ENCODE measurements at regions not wholly inside any gene's neighbourhood (a gene's known extent, or its start where the extent isn't known, plus 50 kb on each side); places are given as distances from the start of the nearest gene placed in this dataset.

- DNase-seq = peak; percentile 25
These were observed 299.8 kb upstream of the SALL1 start for GRCh38 chr16:51450909-51451308.

GRCh38 chr16:51450376-51450775 is 299.3 kb upstream of the SALL1 start:
- no peak for DNase-seq

GRCh38 chr16:51449441-51449840 is 298.4 kb upstream of the SALL1 start:
- DNase-seq = no peak

- DNase-seq = no peak
These were observed 294.2 kb upstream of the SALL1 start for GRCh38 chr16:51445250-51445649.

GRCh38 chr16:51443934-51444333 is 292.9 kb upstream of the SALL1 start:
- no peak for DNase-seq

GRCh38 chr16:51442141-51442870 is 291.2 kb upstream of the SALL1 start:
- no peak for DNase-seq

- no peak for DNase-seq
These were observed 289.2 kb upstream of the SALL1 start for GRCh38 chr16:51440131-51440889.

- DNase-seq = no peak
These were observed 288.2 kb upstream of the SALL1 start for GRCh38 chr16:51439271-51439670.

- DNase-seq = no peak
These were observed 285.7 kb upstream of the SALL1 start for GRCh38 chr16:51436742-51437141.

GRCh38 chr16:51434567-51435198 is 283.6 kb upstream of the SALL1 start:
- DNase-seq = no peak

GRCh38 chr16:51433599-51433998 is 282.5 kb upstream of the SALL1 start:
- no peak for DNase-seq

- DNase-seq = peak; percentile 73
These were observed 280.6 kb upstream of the SALL1 start for GRCh38 chr16:51431517-51432241.

- DNase-seq = no peak
These were observed 279.8 kb upstream of the SALL1 start for GRCh38 chr16:51430716-51431369.

GRCh38 chr16:51429041-51429440 is 278.0 kb upstream of the SALL1 start:
- DNase-seq = no peak

- DNase-seq = no peak
These were observed 276.0 kb upstream of the SALL1 start for GRCh38 chr16:51427085-51427484.

- no peak for DNase-seq
These were observed 275.2 kb upstream of the SALL1 start for GRCh38 chr16:51426276-51426675.

- no peak for DNase-seq
These were observed 269.2 kb upstream of the SALL1 start for GRCh38 chr16:51420247-51420646.

- no peak for DNase-seq
These were observed 268.7 kb upstream of the SALL1 start for GRCh38 chr16:51419768-51420167.

- DNase-seq = no peak
These were observed 267.2 kb upstream of the SALL1 start for GRCh38 chr16:51418258-51418657.

- no peak for DNase-seq
These were observed 265.9 kb upstream of the SALL1 start for GRCh38 chr16:51416926-51417325.

GRCh38 chr16:51410125-51410524 is 259.1 kb upstream of the SALL1 start:
- DNase-seq = no peak

- no peak for DNase-seq
These were observed 258.1 kb upstream of the SALL1 start for GRCh38 chr16:51409001-51409675.

Measured in NCI-H526 treated with DMSO at 0.1 percent for 48 hours (cell line).